Neural crest cell (in vitro differentiated cells): ENCODE measurements at regions not wholly inside any gene's neighbourhood (a gene's known extent, or its start where the extent isn't known, plus 50 kb on each side); places are given as distances from the start of the nearest gene placed in this dataset.
A peak's percentile ranks its signal among the peaks of the same experiment; 100 is the strongest.

ENCODE experiments used
- DNase-seq: peaks from one replicate; pipeline ENCODE4 v3.0.0; 2021; ENCODE audit warnings: low read depth, mixed read lengths, low spot score
- H3K27ac Mint-ChIP-seq: one replicate; pipeline ENCODE4 v1.8.0; 2021; ENCODE audit warnings: mild to moderate bottlenecking, mixed read lengths; ENCODE audit not compliant: unreplicated experiment
- H3K27me3 Mint-ChIP-seq: 2 replicates; pipeline ENCODE4 v1.8.0; 2021; ENCODE audit warnings: low read depth, mild to moderate bottlenecking, mixed read lengths
- H3K36me3 Mint-ChIP-seq: 2 replicates; pipeline ENCODE4 v1.8.0; 2021; ENCODE audit warnings: low read depth, mild to moderate bottlenecking, mixed read lengths
- H3K4me1 Mint-ChIP-seq: 2 replicates; pipeline ENCODE4 v1.8.0; 2021; ENCODE audit warnings: mixed read lengths
- H3K4me3 Mint-ChIP-seq: one replicate; pipeline ENCODE4 v1.8.0; 2021; ENCODE audit warnings: mild to moderate bottlenecking, mixed read lengths
- H3K9me3 Mint-ChIP-seq: 2 replicates; pipeline ENCODE4 v1.8.0; 2021; ENCODE audit warnings: mixed read lengths
- TF ChIP-seq, protein P1 (sequence below): fragments of 200-600 bp; sonication (generic); conservative IDR thresholded peaks from 2 replicates; pipeline ENCODE4 v1.5.0; 2021; ENCODE audit warnings: antibody characterized with exemption, mild to moderate bottlenecking

DNA sequence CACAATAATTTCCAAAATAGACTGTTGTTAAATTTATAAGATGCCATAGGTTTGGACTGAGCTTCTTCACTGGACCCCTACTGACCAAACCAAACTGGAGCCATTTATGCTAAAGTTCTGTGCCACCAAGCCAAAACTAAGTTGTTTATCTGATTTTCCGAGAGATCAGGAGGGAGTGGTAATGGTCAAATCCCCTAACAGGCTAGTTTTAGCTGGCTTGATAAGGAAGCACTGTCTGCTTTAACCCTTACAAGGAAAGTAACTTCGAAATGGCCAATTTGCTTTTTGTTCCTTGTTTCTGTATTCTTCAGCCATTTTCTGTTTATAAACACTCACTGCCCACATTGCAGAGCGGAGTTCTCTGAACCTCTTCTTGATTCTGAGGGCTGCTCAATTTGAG lies 246.8 kb upstream of the TUT7 start:
- peaks cover 43% of the 10 kb centered on the region for H3K4me1 Mint-ChIP-seq

DNA sequence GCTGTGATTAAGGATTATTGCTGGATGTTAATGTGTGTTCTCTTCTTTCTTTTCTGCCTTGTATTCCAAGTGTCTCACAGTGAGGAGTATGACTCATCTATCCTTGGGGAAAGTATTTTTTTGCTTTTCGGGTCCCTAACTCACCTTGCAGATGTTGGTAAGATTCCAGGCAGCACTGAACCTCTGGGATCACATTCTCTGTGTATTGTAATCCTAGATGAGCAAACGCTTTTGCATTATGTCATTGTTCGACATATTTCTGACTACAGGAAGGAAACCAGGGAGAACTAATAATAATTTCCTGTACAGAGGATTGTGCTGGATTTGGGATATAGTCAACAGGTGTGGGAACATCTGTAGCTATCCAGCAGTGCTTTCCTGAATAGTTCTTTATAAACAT lies 246.1 kb upstream of the TUT7 start:
- no peak overlapping the region for H3K27ac Mint-ChIP-seq
- H3K4me1 Mint-ChIP-seq, result peaks cover 43% of the 10 kb centered on the region
- H3K4me3 Mint-ChIP-seq, result no peak overlapping the region
- no peaks in the 10 kb centered on the region for H3K36me3 Mint-ChIP-seq
- no peak for DNase-seq
- no peaks in the 10 kb centered on the region for H3K27me3 Mint-ChIP-seq
- H3K9me3 Mint-ChIP-seq, result no peaks in the 10 kb centered on the region
- TF ChIP-seq, protein P1, sequence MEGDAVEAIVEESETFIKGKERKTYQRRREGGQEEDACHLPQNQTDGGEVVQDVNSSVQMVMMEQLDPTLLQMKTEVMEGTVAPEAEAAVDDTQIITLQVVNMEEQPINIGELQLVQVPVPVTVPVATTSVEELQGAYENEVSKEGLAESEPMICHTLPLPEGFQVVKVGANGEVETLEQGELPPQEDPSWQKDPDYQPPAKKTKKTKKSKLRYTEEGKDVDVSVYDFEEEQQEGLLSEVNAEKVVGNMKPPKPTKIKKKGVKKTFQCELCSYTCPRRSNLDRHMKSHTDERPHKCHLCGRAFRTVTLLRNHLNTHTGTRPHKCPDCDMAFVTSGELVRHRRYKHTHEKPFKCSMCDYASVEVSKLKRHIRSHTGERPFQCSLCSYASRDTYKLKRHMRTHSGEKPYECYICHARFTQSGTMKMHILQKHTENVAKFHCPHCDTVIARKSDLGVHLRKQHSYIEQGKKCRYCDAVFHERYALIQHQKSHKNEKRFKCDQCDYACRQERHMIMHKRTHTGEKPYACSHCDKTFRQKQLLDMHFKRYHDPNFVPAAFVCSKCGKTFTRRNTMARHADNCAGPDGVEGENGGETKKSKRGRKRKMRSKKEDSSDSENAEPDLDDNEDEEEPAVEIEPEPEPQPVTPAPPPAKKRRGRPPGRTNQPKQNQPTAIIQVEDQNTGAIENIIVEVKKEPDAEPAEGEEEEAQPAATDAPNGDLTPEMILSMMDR, result no peak

More for the DNA sequence above, 246.8 kb upstream of the TUT7 start:
- TF ChIP-seq, protein P1, result no peak
- H3K9me3 Mint-ChIP-seq, result no peaks in the 10 kb centered on the region
- no peaks in the 10 kb centered on the region for H3K36me3 Mint-ChIP-seq
- H3K4me3 Mint-ChIP-seq, result no peak overlapping the region
- DNase-seq, result no peak
- no peaks in the 10 kb centered on the region for H3K27me3 Mint-ChIP-seq
- H3K27ac Mint-ChIP-seq, result no peak overlapping the region

DNA sequence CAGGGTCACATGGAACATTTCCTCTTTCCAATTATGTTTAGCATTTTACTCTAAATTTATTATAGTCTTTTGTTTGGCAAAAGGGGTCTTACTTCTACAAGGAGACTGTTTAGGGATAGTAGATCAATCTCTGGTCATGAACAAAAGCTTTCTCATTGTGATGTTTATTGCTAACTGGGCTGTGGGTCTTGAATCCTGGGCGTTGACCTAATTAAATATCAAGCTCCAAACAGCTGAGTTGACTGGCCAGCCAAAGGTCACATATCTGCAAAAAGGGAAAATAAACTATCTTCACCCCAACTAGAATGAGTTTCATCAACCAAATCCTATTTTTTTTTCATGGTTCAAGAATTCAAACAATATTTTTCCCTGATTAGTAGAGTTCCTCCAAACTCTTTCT lies 245.4 kb upstream of the TUT7 start:
- no peak overlapping the region for H3K27ac Mint-ChIP-seq
- TF ChIP-seq, protein P1, result no peak
- no peaks in the 10 kb centered on the region for H3K27me3 Mint-ChIP-seq
- H3K9me3 Mint-ChIP-seq, result no peaks in the 10 kb centered on the region
- no peak for DNase-seq
- H3K4me3 Mint-ChIP-seq, result peak overlapping the region; percentile 5
- no peaks in the 10 kb centered on the region for H3K36me3 Mint-ChIP-seq
- H3K4me1 Mint-ChIP-seq, result peaks cover 43% of the 10 kb centered on the region

DNA sequence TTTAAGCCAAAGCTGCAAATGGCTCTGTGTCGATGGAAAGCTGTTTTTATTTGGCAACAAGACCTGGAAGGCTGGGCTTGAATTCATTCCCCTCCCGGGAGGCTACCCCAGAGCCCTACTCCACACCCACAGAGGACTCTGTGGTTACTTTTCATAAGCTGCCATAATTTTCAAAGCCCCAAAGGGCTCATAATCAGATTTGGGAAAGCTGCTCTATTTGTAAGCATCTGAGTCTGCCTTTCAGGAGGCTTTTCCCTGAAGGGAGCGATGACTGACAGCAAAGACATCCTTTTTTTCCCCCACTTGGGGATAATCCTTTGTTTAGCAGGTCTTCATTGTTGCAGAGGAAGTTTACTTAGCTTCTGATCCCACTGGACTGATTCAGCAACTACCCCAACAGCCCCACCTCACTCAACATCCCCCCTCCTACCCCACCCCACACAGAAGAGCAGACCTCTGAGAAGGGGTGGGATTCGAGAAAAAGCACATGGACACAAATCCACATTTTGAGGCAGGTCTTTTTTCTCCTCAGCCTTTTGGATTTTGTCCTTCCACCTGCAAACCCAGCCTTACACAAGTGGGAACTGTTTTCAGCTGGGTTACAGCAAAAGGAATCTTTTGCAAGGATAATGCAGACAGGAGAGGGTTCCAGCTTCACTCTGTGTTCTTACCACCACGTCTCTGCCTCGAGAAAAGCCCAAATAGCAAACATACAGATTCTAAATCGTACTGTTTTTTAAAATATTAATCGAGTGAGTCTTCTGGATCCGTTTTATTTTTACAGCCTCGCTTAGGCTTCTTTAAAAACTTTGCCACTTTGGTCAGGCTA lies 244.4 kb upstream of the TUT7 start:
- DNase-seq, result no peak
- Mint-ChIP-seq H3K9me3 (no peaks in the 10 kb centered on the region), H3K4me1 (peaks cover 43% of the 10 kb centered on the region), H3K36me3 (no peaks in the 10 kb centered on the region), H3K27ac (peak overlapping the region; percentile 66), H3K27me3 (no peaks in the 10 kb centered on the region), H3K4me3 (peak overlapping the region; percentile 38)
- TF ChIP-seq, protein P1, result no peak

DNA sequence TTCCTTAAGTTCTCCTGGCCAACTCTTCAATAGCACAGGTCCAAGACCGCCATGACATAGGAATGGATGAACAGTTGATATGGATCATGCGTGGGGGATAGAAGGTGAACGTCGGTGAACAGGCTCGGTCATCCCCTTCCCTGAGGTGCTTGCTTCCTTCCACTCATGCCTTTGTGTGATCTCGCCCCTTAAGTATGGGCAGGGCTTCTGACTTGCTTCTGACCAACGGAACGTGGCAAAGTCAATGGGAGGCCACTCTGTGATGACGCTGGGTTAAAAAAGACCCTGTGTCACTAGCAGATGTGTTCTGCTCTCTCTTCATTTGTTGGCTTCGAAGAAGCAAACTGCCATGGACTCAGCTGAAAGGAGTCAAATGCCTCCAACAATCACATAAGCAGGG lies 240.5 kb upstream of the TUT7 start:
- TF ChIP-seq, protein P1, result no peak
- Mint-ChIP-seq H3K4me3 (no peak overlapping the region), H3K27me3 (no peaks in the 10 kb centered on the region), H3K27ac (no peak overlapping the region), H3K36me3 (no peaks in the 10 kb centered on the region), H3K4me1 (peaks cover 15% of the 10 kb centered on the region), H3K9me3 (no peaks in the 10 kb centered on the region)
- no peak for DNase-seq
